Stimulated activated CD4-positive, alpha-beta T cell treated with anti-CD3 and anti-CD28 coated beads, Interleukin-1b, Interleukin-23, amount 100 ng/mL, for 24 hours (primary cell): ENCODE measurements at regions not wholly inside any gene's neighbourhood (a gene's known extent, or its start where the extent isn't known, plus 50 kb on each side); places are given as distances from the start of the nearest gene placed in this dataset.

ENCODE experiments used
- DNase-seq, 4 experiments: peaks; one replicate each; pipeline ENCODE4 v3.0.0-alpha.2; 2020; ENCODE audit warnings: low read depth in 4 of 4, low spot score in 1 of 4

- no peak for DNase-seq
Measured at GRCh38 chr10:131781791-131782190, 119.0 kb upstream of the PPP2R2D start.

GRCh38 chr10:131784363-131785120 lies 116.3 kb upstream of the PPP2R2D start:
- no peak for DNase-seq

GRCh38 chr10:131785121-131785460 lies 115.7 kb upstream of the PPP2R2D start:
- DNase-seq, result no peak

DNA sequence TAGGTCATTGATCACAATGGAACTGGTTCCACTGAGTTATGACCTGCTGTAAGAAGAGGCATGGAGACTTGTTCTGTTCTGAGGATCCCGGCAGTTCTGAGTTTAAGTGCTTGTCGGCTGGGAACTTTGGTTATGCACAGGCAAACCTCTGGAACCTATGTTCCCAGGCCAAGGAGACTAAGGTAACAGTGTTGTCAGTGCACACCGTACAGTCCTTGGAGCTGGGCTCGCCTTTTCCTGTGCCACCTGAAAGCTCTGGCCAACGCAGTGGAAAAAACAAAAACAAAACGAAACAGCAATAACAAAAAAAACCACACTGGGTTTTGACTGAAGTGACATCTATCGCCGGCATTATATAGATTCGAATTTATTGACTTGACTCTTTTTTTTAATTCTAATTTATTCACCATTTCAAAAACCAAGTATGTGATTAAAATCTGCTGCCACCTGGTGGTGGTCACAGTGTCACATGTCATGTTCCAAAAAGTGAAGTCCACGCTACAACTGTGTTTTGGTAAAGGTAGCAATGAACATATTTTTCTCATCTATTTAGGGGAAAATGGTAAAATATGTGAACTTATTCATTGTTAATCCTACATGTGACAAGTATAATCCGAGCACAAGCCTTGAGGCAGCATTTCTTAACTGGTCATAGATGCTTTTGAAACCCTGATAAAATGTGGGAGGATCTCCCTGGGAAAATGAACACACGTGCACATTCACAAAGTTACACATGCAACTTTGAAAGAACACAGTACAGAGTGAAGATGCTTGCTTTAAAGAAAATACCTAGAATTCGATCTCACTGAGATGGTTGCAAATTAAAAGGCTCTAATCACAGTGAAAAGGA lies 113.8 kb upstream of the PPP2R2D start:
- peak in 1 of 4 experiments; percentile 16 for DNase-seq

- no peak for DNase-seq
Measured at GRCh38 chr10:131787961-131788360, 112.8 kb upstream of the PPP2R2D start.

- DNase-seq, result no peak
Measured at GRCh38 chr10:131788386-131788785, 112.4 kb upstream of the PPP2R2D start.

DNA sequence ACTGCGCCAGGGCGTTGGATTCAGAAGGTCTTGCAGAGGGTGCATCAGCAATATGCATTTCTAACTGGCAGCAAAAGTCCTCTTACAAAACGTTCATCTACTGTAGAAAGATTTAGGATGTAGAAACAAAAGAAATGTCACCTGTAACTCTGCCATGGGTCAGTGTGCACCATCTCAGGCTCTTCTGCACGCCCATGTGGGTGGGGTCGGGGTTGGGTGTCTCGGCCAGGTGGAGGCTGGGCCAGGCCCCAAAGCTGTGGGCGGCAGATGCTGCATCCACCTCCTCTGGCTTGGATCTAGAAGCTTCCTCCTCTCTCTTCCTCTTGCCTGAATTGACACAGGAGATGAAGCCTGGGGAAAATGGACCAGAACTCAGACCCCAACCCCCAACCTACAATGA lies 111.3 kb upstream of the PPP2R2D start:
- DNase-seq, result no peak

- DNase-seq, result peak in 2 of 4 experiments; percentile 13 to 36
Measured at GRCh38 chr10:131790021-131790420, 110.8 kb upstream of the PPP2R2D start.

DNA sequence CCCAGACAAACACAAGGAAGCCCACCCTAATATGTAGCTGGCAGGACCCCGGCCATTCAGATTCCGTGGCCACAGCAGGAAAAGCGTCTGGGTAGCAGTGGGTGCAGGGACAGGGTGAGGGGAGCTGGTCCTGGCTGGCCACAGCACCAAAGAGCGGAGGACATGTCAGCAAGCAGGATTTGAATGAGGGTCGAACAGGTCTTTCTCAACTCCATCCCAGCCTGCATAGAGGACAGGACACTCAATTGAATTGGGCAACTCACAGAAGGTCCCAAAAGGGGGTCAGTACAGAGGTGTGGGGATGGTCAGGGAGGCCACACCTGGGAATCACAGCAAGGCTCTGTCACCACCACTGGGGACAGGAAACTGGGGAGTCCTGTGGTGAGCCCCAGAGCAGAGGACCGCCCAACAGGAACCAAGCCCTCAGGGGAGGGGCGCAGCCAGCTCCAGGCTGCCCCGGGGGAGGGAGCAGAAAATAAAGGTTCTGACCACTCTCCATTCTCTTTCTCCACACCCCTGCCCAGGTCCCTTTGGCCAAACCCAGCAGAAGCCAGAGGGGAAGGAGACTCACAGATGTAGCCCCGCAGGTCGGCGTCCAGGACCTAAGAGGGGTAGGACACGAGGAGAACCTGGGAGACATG lies 108.7 kb upstream of the PPP2R2D start:
- DNase-seq, result no peak

DNA sequence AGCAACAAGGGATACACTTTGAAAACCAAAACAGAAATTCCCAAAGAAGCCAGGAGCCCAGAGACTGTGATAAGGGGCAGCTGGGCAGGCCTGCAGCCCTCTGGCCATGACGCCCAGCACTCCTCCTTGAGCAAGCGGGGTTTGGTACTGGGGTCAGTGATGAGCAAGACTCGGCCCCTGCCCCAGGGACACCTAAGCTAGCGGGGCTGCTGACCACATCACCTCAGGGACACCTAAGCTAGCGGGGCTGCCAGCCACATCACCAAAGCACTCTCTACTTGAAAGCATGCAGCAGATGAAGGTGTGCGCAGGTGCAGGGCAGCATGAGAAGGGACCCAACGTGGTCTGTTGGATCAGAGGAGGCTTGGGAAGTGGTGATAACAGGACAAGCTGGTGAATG lies 108.0 kb upstream of the PPP2R2D start:
- no peak for DNase-seq

DNA sequence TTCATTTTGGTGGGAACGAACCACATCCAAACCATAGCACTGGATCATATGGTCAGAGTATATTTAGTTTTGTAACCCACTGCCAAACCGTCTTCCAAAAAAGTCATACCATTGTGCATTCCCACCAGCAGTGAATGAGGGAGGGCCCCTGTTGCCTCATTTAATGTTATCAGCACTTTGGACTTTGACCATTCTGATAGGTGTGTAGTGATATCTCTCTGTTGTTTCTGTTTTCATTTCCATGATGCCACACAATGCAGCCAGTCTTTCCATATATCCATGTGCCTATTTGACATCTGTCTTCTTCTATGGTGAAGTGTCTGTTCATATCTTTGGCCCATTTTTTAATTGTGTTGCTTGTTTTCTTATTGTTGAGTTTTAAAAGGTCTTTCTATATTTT lies 105.0 kb upstream of the PPP2R2D start:
- DNase-seq, result no peak

DNA sequence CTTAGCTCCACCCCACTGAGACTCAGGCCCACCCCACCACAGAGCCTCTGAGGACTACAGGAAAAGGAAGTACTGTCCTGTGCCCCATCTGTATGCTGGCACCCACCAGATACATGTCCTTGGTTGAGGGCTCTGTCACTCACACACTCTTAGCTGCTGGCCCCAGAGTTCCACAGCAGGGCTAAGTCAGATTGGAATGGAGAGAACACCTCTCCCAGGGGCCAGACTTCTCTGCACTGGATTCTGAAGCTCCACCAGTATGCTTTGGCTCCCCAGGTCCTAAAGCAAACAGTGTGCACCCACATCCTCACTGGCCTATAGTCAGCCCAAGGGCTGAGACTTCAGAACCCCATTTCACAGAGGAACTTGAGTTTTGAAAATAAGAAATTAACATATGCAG lies 103.2 kb upstream of the PPP2R2D start:
- no peak for DNase-seq

DNA sequence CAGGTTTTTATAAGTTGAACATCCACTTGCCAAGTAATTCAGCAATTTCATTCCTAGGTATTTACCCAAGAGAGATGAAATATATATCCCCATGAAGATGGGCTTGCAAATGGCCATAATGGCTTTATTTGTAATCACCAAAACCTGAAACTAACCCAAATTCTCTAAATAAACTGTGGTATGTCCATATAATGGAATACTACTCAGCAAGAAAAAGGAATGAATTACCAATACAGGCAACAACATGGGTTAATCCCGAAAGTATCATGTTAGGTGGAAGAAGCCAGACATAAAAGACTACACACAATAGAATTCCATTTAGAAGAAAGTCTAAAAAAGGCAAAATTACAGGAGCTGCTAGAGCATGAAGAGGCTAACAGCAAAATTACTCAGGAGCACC lies 101.4 kb upstream of the PPP2R2D start:
- DNase-seq, result no peak

GRCh38 chr10:131802156-131802915 lies 98.5 kb upstream of the PPP2R2D start:
- no peak for DNase-seq

GRCh38 chr10:131802996-131803395 lies 97.8 kb upstream of the PPP2R2D start:
- DNase-seq, result no peak

DNA sequence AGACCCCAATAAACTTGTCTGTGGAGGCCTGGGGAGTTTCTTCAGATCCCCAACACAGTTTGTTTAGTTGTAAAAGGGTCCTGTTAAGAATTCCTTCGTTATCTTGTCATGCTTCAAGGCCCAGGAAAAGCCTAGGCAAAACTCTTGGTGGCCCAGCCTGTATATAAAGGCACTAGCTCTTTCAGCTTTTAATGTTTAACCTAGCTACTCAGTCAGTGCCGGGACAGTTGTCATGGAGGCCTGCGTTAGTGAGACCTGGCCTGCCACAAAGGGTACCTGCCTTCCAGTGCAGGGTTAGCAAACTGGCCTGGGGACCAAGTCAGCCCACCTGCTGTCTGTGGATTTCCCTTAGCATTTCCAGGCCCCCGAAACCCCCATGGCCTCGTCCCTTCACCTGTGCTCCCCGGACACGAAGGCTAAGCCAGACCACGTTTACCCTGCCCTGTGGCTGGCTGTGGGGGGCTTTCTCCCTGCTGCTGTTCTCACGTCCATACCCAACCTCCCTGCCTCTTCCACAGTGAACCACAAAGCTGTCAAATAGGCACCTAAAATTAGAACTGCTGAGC lies 96.9 kb upstream of the PPP2R2D start:
- no peak for DNase-seq

DNA sequence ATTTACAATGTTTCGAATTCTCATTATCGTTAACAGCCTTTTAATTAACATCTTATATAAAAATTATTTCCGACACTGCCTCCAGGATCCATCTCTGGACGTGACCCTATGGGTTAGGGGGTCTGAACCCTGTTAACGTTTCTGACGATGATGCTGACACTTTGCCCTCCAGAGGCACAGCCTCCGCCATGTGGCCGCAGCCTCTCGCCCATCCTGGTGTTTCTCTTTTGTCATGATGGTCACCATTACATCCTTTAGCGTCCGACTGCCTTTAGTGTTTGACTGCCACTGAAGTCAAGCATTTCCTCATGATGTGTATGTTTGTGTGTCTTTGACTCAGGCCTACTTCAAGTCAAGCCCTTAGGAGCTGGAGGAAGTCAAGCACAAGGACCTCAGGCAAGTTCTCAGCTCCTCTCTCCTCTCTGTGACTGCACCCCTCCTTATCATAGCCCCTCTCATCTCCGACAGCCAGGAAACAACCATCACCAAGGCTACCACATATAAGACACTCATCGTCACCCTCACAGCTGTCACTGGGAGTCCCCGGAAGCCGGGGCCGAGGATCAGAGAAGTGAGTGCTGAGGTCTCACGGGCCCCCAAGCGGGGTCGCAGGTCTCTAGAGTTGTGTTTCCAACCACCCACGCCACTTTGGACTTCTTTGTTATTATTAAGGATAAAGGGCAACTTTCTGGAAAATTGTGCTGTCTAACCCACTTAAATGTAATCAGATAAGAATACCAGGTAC lies 96.1 kb upstream of the PPP2R2D start:
- DNase-seq, result no peak

GRCh38 chr10:131805696-131806095 lies 95.1 kb upstream of the PPP2R2D start:
- DNase-seq, result no peak

DNA sequence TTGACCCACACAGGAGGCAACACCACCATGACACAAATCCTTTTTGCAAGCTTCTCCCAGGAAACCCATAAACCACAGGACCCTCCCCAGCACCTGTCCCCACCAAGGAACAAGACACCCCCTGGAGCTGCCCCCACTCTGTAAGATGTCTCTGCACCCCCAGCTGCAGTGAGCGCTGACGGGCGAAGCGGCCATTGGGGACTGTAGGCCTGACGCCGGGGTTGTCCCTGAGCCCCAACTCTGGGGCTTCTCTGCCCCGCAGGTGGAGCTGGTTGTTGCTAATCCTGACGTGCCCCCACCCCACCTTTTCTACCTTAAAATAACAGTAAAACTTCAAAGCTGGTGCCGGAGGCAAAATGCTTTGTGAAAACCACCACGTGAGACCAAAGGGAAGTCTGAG lies 94.7 kb upstream of the PPP2R2D start:
- no peak for DNase-seq

GRCh38 chr10:131806646-131807317 lies 94.0 kb upstream of the PPP2R2D start:
- DNase-seq, result no peak
